ENCODE measurements at regions not wholly inside any gene's neighbourhood (a gene's known extent, or its start where the extent isn't known, plus 50 kb on each side); places are given as distances from the start of the nearest gene placed in this dataset.

DNA sequence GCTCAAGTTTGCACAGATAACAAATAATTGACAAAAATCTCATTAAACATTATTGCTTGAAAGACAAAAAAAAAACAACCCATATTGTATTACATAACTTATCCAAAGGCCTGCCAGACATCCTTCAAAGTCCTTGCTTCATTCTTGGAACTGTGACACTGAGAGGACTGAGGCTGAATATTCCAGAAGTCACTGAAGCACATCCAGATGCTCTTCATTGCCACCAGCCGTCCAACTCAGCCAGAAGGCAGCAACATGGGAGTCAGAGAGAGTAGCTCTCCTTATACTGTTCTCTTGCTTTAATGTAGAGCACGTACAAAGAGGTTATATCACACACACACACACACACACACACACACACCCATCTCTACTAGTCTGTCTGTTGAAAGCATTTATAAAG lies 755.0 kb downstream of the LTN1 start:
- no peak for TF ChIP-seq CTCF (conservative IDR thresholded peaks at IDR 0.05; ENCODE audit: low read depth, low read length)
- no peak for TF ChIP-seq EZH2 (IDR thresholded peaks at IDR 0.05; ENCODE audit: borderline replicate concordance, low read depth, low read length, poor library complexity, severe bottlenecking)

All from A673 (cell line).